ENCODE measurements at regions not wholly inside any gene's neighbourhood (a gene's known extent, or its start where the extent isn't known, plus 50 kb on each side); places are given as distances from the start of the nearest gene placed in this dataset.

- no peaks in the 10 kb centered on the region for H3K27me3 ChIP-seq
- TF ChIP-seq POLR2A (IDR thresholded peaks at IDR 0.05) (no peak), CTCF (IDR thresholded peaks at IDR 0.05) (no peak)
- H3K4me1 ChIP-seq = no peaks in the 10 kb centered on the region
- H3K27ac ChIP-seq = no peak overlapping the region
- no peaks in the 10 kb centered on the region for H3K36me3 ChIP-seq
- H3K4me3 ChIP-seq = no peak overlapping the region
- DNase-seq = no peak
- H3K9me3 ChIP-seq = peaks cover 0 to 4% (median 0%) of the 10 kb centered on the region in 4 donors
These were observed 120.4 kb downstream of the TPBG start for GRCh38 chr6:82484001-82484400.

GRCh38 chr6:82484737-82485626, 121.4 kb downstream of the TPBG start:
- no peak overlapping the region for H3K4me3 ChIP-seq
- no peaks in the 10 kb centered on the region for H3K36me3 ChIP-seq
- no peak overlapping the region for H3K27ac ChIP-seq
- peaks cover 0 to 4% (median 0%) of the 10 kb centered on the region in 4 donors for H3K9me3 ChIP-seq
- H3K27me3 ChIP-seq = no peaks in the 10 kb centered on the region
- H3K4me1 ChIP-seq = no peaks in the 10 kb centered on the region
- no peak for DNase-seq
- no peak for TF ChIP-seq CTCF (IDR thresholded peaks at IDR 0.05)
- TF ChIP-seq POLR2A (IDR thresholded peaks at IDR 0.05) = no peak

- Histone ChIP-seq H3K4me3 (no peak overlapping the region), H3K27ac (no peak overlapping the region), H3K36me3 (no peaks in the 10 kb centered on the region), H3K4me1 (no peaks in the 10 kb centered on the region), H3K9me3 (peaks cover 0 to 4% (median 0%) of the 10 kb centered on the region in 4 donors), H3K27me3 (no peaks in the 10 kb centered on the region)
- no peak for TF ChIP-seq POLR2A (IDR thresholded peaks at IDR 0.05)
- TF ChIP-seq CTCF (IDR thresholded peaks at IDR 0.05) = no peak
- DNase-seq = no peak
These were observed 124.3 kb downstream of the TPBG start for GRCh38 chr6:82487895-82488294.

GRCh38 chr6:82488403-82488802, 124.8 kb downstream of the TPBG start:
- no peak overlapping the region for H3K4me3 ChIP-seq
- H3K4me1 ChIP-seq = no peaks in the 10 kb centered on the region
- H3K9me3 ChIP-seq = peaks cover 0 to 4% (median 0%) of the 10 kb centered on the region in 4 donors
- no peaks in the 10 kb centered on the region for H3K27me3 ChIP-seq
- H3K36me3 ChIP-seq = no peaks in the 10 kb centered on the region
- TF ChIP-seq POLR2A (IDR thresholded peaks at IDR 0.05) = no peak
- TF ChIP-seq CTCF (IDR thresholded peaks at IDR 0.05) = no peak
- DNase-seq = no peak
- no peak overlapping the region for H3K27ac ChIP-seq

GRCh38 chr6:82492134-82492533, 128.5 kb downstream of the TPBG start:
- no peaks in the 10 kb centered on the region for H3K27me3 ChIP-seq

More at GRCh38 chr6:82492134-82492533, 128.5 kb downstream of the TPBG start:
- no peak for TF ChIP-seq CTCF (IDR thresholded peaks at IDR 0.05)
- no peak for TF ChIP-seq POLR2A (IDR thresholded peaks at IDR 0.05)
- no peaks in the 10 kb centered on the region for H3K4me1 ChIP-seq
- no peak for DNase-seq
- no peak overlapping the region for H3K27ac ChIP-seq
- H3K4me3 ChIP-seq = no peak overlapping the region
- H3K36me3 ChIP-seq = no peaks in the 10 kb centered on the region
- H3K9me3 ChIP-seq = peaks cover 0 to 4% (median 0%) of the 10 kb centered on the region in 4 donors
